ENCODE measurements at regions not wholly inside any gene's neighbourhood (a gene's known extent, or its start where the extent isn't known, plus 50 kb on each side); places are given as distances from the start of the nearest gene placed in this dataset.

DNA sequence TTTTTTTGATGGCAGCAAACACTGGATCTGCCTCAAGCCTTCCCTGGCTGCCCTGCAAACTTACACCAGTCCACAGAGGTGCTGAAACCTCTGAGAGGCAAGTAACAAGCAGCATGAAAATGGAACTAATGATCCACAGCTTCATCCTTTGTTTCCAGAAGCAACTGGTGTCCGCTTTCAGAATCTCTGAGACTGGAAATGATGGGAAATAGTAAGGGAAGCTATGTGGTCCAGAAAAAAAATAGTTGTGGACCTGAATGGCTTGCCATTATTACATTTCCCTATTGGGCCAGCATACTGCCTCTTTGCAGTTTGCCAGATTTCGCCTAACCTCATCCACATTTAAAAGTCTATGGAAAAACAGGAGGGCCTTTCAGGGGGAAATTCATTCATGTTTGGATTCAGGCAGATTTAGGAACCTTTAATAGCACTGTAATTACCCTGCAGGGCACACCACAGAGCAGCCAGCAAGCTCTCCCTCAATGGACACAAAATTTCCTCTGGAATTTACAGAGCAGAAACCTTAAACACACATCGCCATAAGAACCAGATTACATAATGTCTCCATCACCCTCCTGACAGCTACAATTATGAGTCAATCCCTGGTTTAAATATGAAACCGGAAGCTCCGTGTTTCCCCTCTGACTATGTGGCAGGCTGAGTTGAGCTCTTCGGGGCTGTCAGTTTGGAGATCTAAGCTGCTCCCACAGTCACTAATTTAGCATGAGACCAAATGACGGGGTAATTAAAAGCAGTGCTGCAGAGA is 134.4 kb downstream of the TMCO5A start:
- Histone ChIP-seq H3K79me2 (ENCODE audit: insufficient read depth, low read length) (no peaks in the 10 kb centered on the region), H3K36me3 (ENCODE audit: control insufficient read depth in 1 of 2, insufficient read depth in 2 of 2, low read length in 2 of 2) (no peaks in the 10 kb centered on the region), H3K4me3 (replicated peaks in 1 of 2; ENCODE audit: low read depth in 1 of 2, low read length in 2 of 2) (no peak overlapping the region), H3K27ac (ENCODE audit: low read depth, low read length) (no peak overlapping the region), H4K20me1 (ENCODE audit: insufficient read depth) (no peaks in the 10 kb centered on the region), H3K9ac (ENCODE audit: low read length) (no peak overlapping the region), H3K27me3 (ENCODE audit: insufficient read depth, low read length) (no peaks in the 10 kb centered on the region), H3K4me1 (ENCODE audit: control insufficient read depth in 1 of 2, insufficient read depth in 2 of 2, low read length in 2 of 2) (peaks cover 26 to 35% of the 10 kb centered on the region in 2 experiments), H3K9me3 (ENCODE audit: control insufficient read depth in 1 of 2, insufficient read depth in 1 of 2, low read depth in 1 of 2, low read length in 2 of 2) (no peaks in the 10 kb centered on the region), H2AFZ (ENCODE audit: low read depth, low read length, poor library complexity, severe bottlenecking) (no peak overlapping the region), H3K9me2 (ENCODE audit: insufficient read depth) (no peaks in the 10 kb centered on the region), H3K4me2 (ENCODE audit: low read length) (peak overlapping the region; percentile 20; the same call in 1 of the 2 replicates)
- ChIA-PET POLR2A (no interaction called here), CTCF (no interaction called here), RAD21 (ENCODE audit: low non-redundant PET in 1 of 2, low total read pairs in 2 of 2, uncharacterized antibody in 2 of 2, unreplicated experiment in 2 of 2) (interaction anchor here in 1 of 2 experiments (0.6 kb wide), 1 partner anchor 64 kb away, joined by 3 read pairs; no protein-coding TSS in a partner anchor)
- ATAC-seq, result no peak
- intact Hi-C loops (cut with micrococcal nuclease), result no loop called here
- DNase-seq (ENCODE audit: low read depth, low spot score), result no peak
- no TSS peak for BruUV-seq (replicated peaks)
- no peak for TF ChIP-seq SP1 (IDR thresholded peaks at IDR 0.05; ENCODE audit: low read depth)
- TF ChIP-seq EGR1 (IDR thresholded peaks at IDR 0.05; ENCODE audit: low read depth), result no peak
- no peak for TF ChIP-seq SIN3A (IDR thresholded peaks at IDR 0.05; ENCODE audit: low read depth)
- TF ChIP-seq POLR2A (IDR thresholded peaks at IDR 0.05; ENCODE audit: borderline replicate concordance, extremely low read depth, insufficient read depth, insufficient read length), result no peak
- no peak for TF ChIP-seq ELF1 (IDR thresholded peaks at IDR 0.05; ENCODE audit: borderline replicate concordance, low read depth)
- no peak for TF ChIP-seq CEBPB (IDR thresholded peaks at IDR 0.05; ENCODE audit: low read depth)
- TF ChIP-seq YY1 (IDR thresholded peaks at IDR 0.05; ENCODE audit: extremely low read depth, insufficient replicate concordance, low read depth, low read length), result no peak
- TF ChIP-seq CBX3 (IDR thresholded peaks at IDR 0.05; ENCODE audit: low read depth), result no peak
- no peak for TF ChIP-seq MAX (IDR thresholded peaks at IDR 0.05)
- no peak for TF ChIP-seq POLR2AphosphoS5 (IDR thresholded peaks at IDR 0.05; ENCODE audit: low read depth, low read length)

DNA sequence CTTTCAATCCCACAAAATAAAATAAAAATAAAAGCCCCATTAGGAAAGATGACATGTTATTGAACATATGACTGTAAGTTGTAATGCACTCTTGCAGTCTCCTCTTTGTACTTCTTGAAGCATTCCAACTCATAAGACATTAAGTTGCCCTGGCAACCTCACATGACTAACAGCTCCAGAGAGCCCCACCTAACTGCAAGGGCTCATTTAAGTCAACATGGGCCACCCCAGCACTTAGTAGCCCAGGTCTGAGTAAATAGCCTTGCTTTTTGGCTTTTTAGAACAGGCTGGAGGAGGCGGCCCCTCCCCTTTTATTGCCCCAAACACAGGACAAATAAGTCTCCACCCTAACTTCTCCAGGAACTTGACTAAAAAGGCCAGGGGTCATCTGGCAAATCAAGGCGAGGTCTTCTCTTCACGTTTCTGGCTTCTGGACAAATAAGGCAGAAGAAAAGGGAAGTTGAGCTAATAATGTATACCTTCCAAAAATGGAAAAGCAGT is 135.1 kb downstream of the TMCO5A start:
- CTCF ChIA-PET, result no interaction called here
- Histone ChIP-seq H3K4me2 (ENCODE audit: low read length) (peak overlapping the region; percentile 20; the same call in 1 of the 2 replicates), H3K9ac (ENCODE audit: low read length) (no peak overlapping the region), H3K9me3 (ENCODE audit: control insufficient read depth in 1 of 2, insufficient read depth in 1 of 2, low read depth in 1 of 2, low read length in 2 of 2) (no peaks in the 10 kb centered on the region), H3K79me2 (ENCODE audit: insufficient read depth, low read length) (no peaks in the 10 kb centered on the region), H4K20me1 (ENCODE audit: insufficient read depth) (no peaks in the 10 kb centered on the region), H3K9me2 (ENCODE audit: insufficient read depth) (no peaks in the 10 kb centered on the region), H3K36me3 (ENCODE audit: control insufficient read depth in 1 of 2, insufficient read depth in 2 of 2, low read length in 2 of 2) (no peaks in the 10 kb centered on the region), H3K4me1 (ENCODE audit: control insufficient read depth in 1 of 2, insufficient read depth in 2 of 2, low read length in 2 of 2) (peaks cover 26 to 35% of the 10 kb centered on the region in 2 experiments), H3K27ac (ENCODE audit: low read depth, low read length) (no peak overlapping the region), H3K4me3 (replicated peaks in 1 of 2; ENCODE audit: low read depth in 1 of 2, low read length in 2 of 2) (no peak overlapping the region), H2AFZ (ENCODE audit: low read depth, low read length, poor library complexity, severe bottlenecking) (no peak overlapping the region), H3K27me3 (ENCODE audit: insufficient read depth, low read length) (no peaks in the 10 kb centered on the region)
- intact Hi-C loops (cut with micrococcal nuclease), result loop anchor here (5.0 kb wide), 1 partner anchor 183 kb away; the partner anchor contains the start of gene SPRED1
- POLR2A ChIA-PET, result no interaction called here
- no TSS peak for BruUV-seq (replicated peaks)
- RAD21 ChIA-PET (ENCODE audit: low non-redundant PET in 1 of 2, low total read pairs in 2 of 2, uncharacterized antibody in 2 of 2, unreplicated experiment in 2 of 2), result interaction anchor here in 1 of 2 experiments (0.6 kb wide), 1 partner anchor 64 kb away, joined by 3 read pairs; no protein-coding TSS in a partner anchor
- DNase-seq (ENCODE audit: low read depth, low spot score) (no peak), ATAC-seq (no peak)
- TF ChIP-seq YY1 (IDR thresholded peaks at IDR 0.05; ENCODE audit: extremely low read depth, insufficient replicate concordance, low read depth, low read length), result no peak
- no peak for TF ChIP-seq CBX3 (IDR thresholded peaks at IDR 0.05; ENCODE audit: low read depth)
- no peak for TF ChIP-seq SRF (IDR thresholded peaks at IDR 0.05; ENCODE audit: low read depth)
- TF ChIP-seq ELF1 (IDR thresholded peaks at IDR 0.05; ENCODE audit: borderline replicate concordance, low read depth), result no peak
- TF ChIP-seq CTCF (IDR thresholded peaks at IDR 0.05 in 2 of 3, conservative IDR thresholded peaks at IDR 0.05 in 1 of 3; ENCODE audit: borderline replicate concordance in 1 of 3, insufficient read depth in 1 of 3, low read depth in 2 of 3, low read length in 2 of 3), result no peak
- TF ChIP-seq POLR2A (IDR thresholded peaks at IDR 0.05; ENCODE audit: borderline replicate concordance, extremely low read depth, insufficient read depth, insufficient read length), result no peak
- no peak for TF ChIP-seq POLR2AphosphoS5 (IDR thresholded peaks at IDR 0.05; ENCODE audit: low read depth, low read length)
- no peak for TF ChIP-seq ZNF274 (IDR thresholded peaks at IDR 0.05; ENCODE audit: low read depth, low read length)
- no peak for TF ChIP-seq EZH2phosphoT487 (IDR thresholded peaks at IDR 0.05; ENCODE audit: borderline replicate concordance)
- TF ChIP-seq CEBPB (IDR thresholded peaks at IDR 0.05; ENCODE audit: low read depth), result no peak
- no peak for TF ChIP-seq ZFX (IDR thresholded peaks at IDR 0.05)

All from HCT116 (cell line).